ENCODE measurements at regions not wholly inside any gene's neighbourhood (a gene's known extent, or its start where the extent isn't known, plus 50 kb on each side); places are given as distances from the start of the nearest gene placed in this dataset.

- DNase-seq (ENCODE audit: low read depth): no peak
Observed at GRCh38 chr22:49213731-49214352, 613.8 kb downstream of the BRD1 start.

GRCh38 chr22:49212466-49212865 is 615.2 kb downstream of the BRD1 start:
- DNase-seq (ENCODE audit: low read depth): no peak

- DNase-seq (ENCODE audit: low read depth): no peak
Observed at GRCh38 chr22:49212002-49212401, 615.7 kb downstream of the BRD1 start.

- DNase-seq (ENCODE audit: low read depth): no peak
Observed at GRCh38 chr22:49211176-49211575, 616.5 kb downstream of the BRD1 start.

- no peak for DNase-seq (ENCODE audit: low read depth)
Observed at GRCh38 chr22:49210606-49211005, 617.1 kb downstream of the BRD1 start.

GRCh38 chr22:49209452-49210195 is 618.0 kb downstream of the BRD1 start:
- no peak for DNase-seq (ENCODE audit: low read depth)

GRCh38 chr22:49208768-49209252 is 618.9 kb downstream of the BRD1 start:
- peak; percentile 33 for DNase-seq (ENCODE audit: low read depth)

- no peak for DNase-seq (ENCODE audit: low read depth)
Observed at GRCh38 chr22:49208004-49208402, 619.7 kb downstream of the BRD1 start.

- no peak for DNase-seq (ENCODE audit: low read depth)
Observed at GRCh38 chr22:49207008-49208003, 620.4 kb downstream of the BRD1 start.

GRCh38 chr22:49206281-49206680 is 621.4 kb downstream of the BRD1 start:
- no peak for DNase-seq (ENCODE audit: low read depth)

GRCh38 chr22:49205483-49205800 is 622.2 kb downstream of the BRD1 start:
- no peak for DNase-seq (ENCODE audit: low read depth)

- no peak for DNase-seq (ENCODE audit: low read depth)
Observed at GRCh38 chr22:49204599-49205482, 622.8 kb downstream of the BRD1 start.

- no peak for DNase-seq (ENCODE audit: low read depth)
Observed at GRCh38 chr22:49203859-49204598, 623.6 kb downstream of the BRD1 start.

- DNase-seq (ENCODE audit: low read depth): no peak
Observed at GRCh38 chr22:49203091-49203858, 624.4 kb downstream of the BRD1 start.

- no peak for DNase-seq (ENCODE audit: low read depth)
Observed at GRCh38 chr22:49202226-49202625, 625.4 kb downstream of the BRD1 start.

GRCh38 chr22:49201046-49201970 is 626.4 kb downstream of the BRD1 start:
- DNase-seq (ENCODE audit: low read depth): no peak

GRCh38 chr22:49199224-49199623 is 628.4 kb downstream of the BRD1 start:
- no peak for DNase-seq (ENCODE audit: low read depth)

- DNase-seq (ENCODE audit: low read depth): no peak
Observed at GRCh38 chr22:49198705-49199084, 629.0 kb downstream of the BRD1 start.
